OCI-LY3 (cell line): ENCODE measurements at regions not wholly inside any gene's neighbourhood (a gene's known extent, or its start where the extent isn't known, plus 50 kb on each side); places are given as distances from the start of the nearest gene placed in this dataset.
"Not testable (repeated sequence)": the region's sequence is repeated elsewhere in the genome, so short reads cannot be mapped to it uniquely, and the experiment has no call there.

Experiments
- CTCF ChIP-seq: fragments of 200-600, 300-600 bp; sonication (generic); IDR thresholded peaks from 2 replicates; pipeline ENCODE4 v1.5.1; 2014; ENCODE audit warnings: antibody characterized with exemption, low read length, low read depth
- EZH2phosphoT487 ChIP-seq: fragments of 200-600 bp; shearing (Covaris generic); IDR thresholded peaks from 2 replicates; pipeline ENCODE4 v1.6.1; 2018; ENCODE audit warnings: antibody characterized with exemption, mixed run types, low read depth

GRCh38 chr6:6745637-6746332 lies 157.3 kb downstream of the LY86 start:
- not testable (repeated sequence) for TF ChIP-seq CTCF, EZH2phosphoT487
